Fibroblast of skin of abdomen (primary cell): ENCODE measurements at regions not wholly inside any gene's neighbourhood (a gene's known extent, or its start where the extent isn't known, plus 50 kb on each side); places are given as distances from the start of the nearest gene placed in this dataset.

Source experiments
- DNase-seq: peaks from one replicate; pipeline ENCODE4 v3.0.0-alpha.2; 2013

GRCh38 chr10:83677795-83678194, 461.5 kb upstream of the GHITM start:
- DNase-seq: no peak

- no peak for DNase-seq
Observed at GRCh38 chr10:83678850-83679249, 460.5 kb upstream of the GHITM start.

GRCh38 chr10:83680470-83680891, 458.8 kb upstream of the GHITM start:
- DNase-seq: no peak

GRCh38 chr10:83682414-83682813, 456.9 kb upstream of the GHITM start:
- no peak for DNase-seq

- no peak for DNase-seq
Observed at GRCh38 chr10:83685458-83685857, 453.9 kb upstream of the GHITM start.

- DNase-seq: no peak
Observed at GRCh38 chr10:83691791-83692596, 447.3 kb upstream of the GHITM start.

- no peak for DNase-seq
Observed at GRCh38 chr10:83698899-83699298, 440.4 kb upstream of the GHITM start.

- DNase-seq: no peak
Observed at GRCh38 chr10:83701799-83702198, 437.5 kb upstream of the GHITM start.

GRCh38 chr10:83702731-83703130, 436.6 kb upstream of the GHITM start:
- no peak for DNase-seq

- DNase-seq: no peak
Observed at GRCh38 chr10:83706120-83706519, 433.2 kb upstream of the GHITM start.

GRCh38 chr10:83706952-83707582, 432.2 kb upstream of the GHITM start:
- DNase-seq: no peak

- no peak for DNase-seq
Observed at GRCh38 chr10:83713423-83713822, 425.9 kb upstream of the GHITM start.

- DNase-seq: no peak
Observed at GRCh38 chr10:83723080-83723479, 416.2 kb upstream of the GHITM start.

- DNase-seq: no peak
Observed at GRCh38 chr10:83724471-83725241, 414.7 kb upstream of the GHITM start.

GRCh38 chr10:83725567-83725966, 413.7 kb upstream of the GHITM start:
- no peak for DNase-seq

- no peak for DNase-seq
Observed at GRCh38 chr10:83734278-83734677, 405.0 kb upstream of the GHITM start.

- DNase-seq: no peak
Observed at GRCh38 chr10:83736008-83736407, 403.3 kb upstream of the GHITM start.

GRCh38 chr10:83750604-83751003, 388.7 kb upstream of the GHITM start:
- DNase-seq: no peak

GRCh38 chr10:83753490-83753889, 385.8 kb upstream of the GHITM start:
- DNase-seq: no peak

- no peak for DNase-seq
Observed at GRCh38 chr10:83754857-83755256, 384.5 kb upstream of the GHITM start.

- no peak for DNase-seq
Observed at GRCh38 chr10:83760142-83760541, 379.2 kb upstream of the GHITM start.

GRCh38 chr10:83764666-83765065, 374.6 kb upstream of the GHITM start:
- no peak for DNase-seq

- no peak for DNase-seq
Observed at GRCh38 chr10:83765731-83766130, 373.6 kb upstream of the GHITM start.
